A673 (cell line): ENCODE measurements at regions not wholly inside any gene's neighbourhood (a gene's known extent, or its start where the extent isn't known, plus 50 kb on each side); places are given as distances from the start of the nearest gene placed in this dataset.

Source experiments
- EZH2 ChIP-seq: fragments of 200-600 bp; sonication (generic); IDR thresholded peaks from 2 replicates; pipeline ENCODE4 v1.6.1; 2017; ENCODE audit warnings: borderline replicate concordance, low read depth, mild to moderate bottlenecking, mixed read lengths, antibody characterized with exemption, low read length; ENCODE audit not compliant: poor library complexity, severe bottlenecking
- TF ChIP-seq, protein P1 (sequence below): fragments of 300-800, 200-600 bp; sonication (generic); conservative IDR thresholded peaks from 2 replicates; pipeline ENCODE4 v1.5.1; 2017; ENCODE audit warnings: low read depth, mild to moderate bottlenecking, antibody characterized with exemption, low read length, moderate library complexity, mixed read lengths

DNA sequence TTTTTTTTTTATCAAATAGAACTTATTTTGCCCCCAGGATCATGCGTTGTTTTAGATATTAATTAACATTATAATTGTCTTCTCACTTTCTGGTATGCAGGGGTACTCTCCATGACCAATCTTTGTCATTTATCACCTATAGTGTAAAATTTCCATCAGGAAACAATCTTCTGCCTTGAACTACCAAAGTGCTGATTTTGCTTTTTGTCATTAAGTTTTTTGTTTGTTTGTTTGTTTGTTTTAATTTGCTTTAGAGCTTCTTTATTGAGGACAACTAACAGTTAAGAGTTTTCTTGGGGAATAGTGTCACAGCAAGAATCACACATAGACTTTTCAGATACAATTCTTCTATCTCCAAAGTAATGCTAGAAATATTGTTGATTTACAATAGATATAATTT lies 171.2 kb upstream of the PRPS1L1 start:
- TF ChIP-seq, protein P1, sequence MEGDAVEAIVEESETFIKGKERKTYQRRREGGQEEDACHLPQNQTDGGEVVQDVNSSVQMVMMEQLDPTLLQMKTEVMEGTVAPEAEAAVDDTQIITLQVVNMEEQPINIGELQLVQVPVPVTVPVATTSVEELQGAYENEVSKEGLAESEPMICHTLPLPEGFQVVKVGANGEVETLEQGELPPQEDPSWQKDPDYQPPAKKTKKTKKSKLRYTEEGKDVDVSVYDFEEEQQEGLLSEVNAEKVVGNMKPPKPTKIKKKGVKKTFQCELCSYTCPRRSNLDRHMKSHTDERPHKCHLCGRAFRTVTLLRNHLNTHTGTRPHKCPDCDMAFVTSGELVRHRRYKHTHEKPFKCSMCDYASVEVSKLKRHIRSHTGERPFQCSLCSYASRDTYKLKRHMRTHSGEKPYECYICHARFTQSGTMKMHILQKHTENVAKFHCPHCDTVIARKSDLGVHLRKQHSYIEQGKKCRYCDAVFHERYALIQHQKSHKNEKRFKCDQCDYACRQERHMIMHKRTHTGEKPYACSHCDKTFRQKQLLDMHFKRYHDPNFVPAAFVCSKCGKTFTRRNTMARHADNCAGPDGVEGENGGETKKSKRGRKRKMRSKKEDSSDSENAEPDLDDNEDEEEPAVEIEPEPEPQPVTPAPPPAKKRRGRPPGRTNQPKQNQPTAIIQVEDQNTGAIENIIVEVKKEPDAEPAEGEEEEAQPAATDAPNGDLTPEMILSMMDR = no peak
- TF ChIP-seq EZH2 = no peak
